ENCODE measurements at regions not wholly inside any gene's neighbourhood (a gene's known extent, or its start where the extent isn't known, plus 50 kb on each side); places are given as distances from the start of the nearest gene placed in this dataset.

DNA sequence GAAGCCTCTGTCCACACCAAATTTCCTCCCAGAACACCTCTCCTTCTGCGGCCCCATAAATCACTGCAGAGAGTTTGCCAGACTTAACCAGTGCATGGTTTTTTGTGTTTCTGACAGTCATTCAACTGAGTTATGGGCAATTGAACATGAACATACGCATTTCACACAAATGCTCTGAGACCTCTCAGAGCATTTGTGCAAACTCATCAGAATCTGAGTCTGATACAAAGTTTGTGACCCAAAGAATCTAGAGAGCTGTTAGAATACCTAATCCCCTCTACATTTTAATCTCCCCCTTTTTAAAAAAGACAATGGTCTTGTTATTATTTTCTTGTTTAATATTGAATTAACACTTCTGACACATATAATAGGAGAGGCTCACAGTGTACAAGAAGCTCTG, 416.9 kb upstream of the SMARCA2 start:
- DNase-seq: no peak

DNA sequence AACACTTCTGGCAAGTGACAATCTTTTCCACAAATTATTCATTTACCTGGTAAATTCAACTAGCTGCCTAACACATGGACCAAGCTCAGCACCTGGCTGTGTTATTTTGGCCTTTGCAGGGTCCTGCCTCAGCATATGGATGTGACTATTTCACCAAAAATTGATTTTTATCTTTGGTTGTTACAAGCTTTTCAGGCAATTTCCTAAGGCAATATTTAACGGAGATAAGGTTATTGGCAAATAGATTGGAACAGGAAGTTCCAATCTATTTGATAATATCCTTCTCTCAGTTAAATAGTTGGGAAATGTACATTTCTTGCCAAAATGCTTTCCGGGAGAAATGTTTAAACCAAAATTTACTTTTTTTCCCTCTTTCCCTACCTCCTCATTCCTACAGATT, 415.2 kb upstream of the SMARCA2 start:
- DNase-seq: no peak

DNA sequence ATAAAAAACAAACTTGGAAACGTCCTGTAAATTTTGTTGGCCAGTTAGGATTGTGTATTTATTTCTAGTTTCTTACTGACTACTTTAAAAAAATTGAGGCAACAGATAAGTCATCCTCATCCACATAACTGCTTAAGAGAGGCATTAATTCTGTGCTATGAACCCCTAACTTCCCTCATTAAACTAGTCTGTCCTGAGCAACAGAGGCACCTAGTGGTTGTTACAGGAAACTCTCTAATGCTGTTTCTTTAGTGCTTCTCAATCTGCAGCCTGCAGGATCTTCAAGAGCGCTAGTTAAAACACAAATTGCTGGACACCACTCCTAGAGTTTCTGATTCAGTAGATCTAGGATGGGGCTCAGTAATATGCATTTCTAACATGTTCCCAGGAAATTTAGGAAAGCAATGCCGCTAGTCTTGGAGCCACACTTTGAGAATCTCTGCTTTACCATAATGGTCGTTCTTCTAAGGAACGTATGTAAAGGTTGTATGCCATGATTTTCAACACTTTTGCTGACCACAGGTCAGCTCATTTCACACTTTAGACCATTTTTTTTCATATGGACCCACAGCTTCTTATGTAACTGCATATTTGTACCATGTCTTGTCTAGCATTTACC, 410.1 kb upstream of the SMARCA2 start:
- peak; percentile 33 for DNase-seq

DNA sequence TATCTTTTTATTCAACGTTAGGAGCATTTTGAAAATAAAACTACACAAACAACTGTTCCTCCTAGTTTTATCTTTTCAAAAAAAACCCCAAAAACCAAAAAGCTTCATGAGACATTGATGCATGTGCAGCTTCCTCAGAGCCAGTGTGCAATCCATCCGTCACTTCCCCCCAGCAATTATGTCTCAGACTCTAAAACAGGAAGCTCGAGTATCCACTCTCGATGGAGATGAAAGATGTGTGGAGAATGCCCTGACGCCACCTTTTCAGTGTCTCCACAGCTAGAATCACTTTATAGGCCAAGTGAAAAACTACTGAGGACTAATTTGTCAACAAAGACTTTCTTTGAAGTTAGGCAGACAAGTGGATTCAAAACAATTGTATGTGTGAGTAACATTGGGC, 408.9 kb upstream of the SMARCA2 start:
- DNase-seq: no peak

DNA sequence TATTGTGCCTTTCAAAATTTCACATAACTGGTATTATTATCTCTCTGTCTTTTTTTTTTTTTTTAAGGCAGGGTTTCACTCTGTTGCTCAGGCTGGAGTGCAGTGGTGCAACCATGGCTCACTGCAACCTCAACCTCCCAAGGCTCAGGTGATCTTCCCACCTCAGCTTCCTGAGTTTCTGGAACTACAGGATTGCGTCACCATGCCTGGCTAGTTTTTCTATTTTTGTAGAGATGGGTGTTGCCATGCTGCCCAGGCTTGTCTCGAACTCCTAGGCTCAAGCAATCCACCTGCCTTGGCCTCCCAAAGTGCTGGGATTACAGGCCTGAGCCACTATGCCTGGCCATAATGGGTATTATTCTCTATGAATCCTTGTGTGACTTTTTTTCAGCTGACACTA, 402.3 kb upstream of the SMARCA2 start:
- no peak for DNase-seq

DNA sequence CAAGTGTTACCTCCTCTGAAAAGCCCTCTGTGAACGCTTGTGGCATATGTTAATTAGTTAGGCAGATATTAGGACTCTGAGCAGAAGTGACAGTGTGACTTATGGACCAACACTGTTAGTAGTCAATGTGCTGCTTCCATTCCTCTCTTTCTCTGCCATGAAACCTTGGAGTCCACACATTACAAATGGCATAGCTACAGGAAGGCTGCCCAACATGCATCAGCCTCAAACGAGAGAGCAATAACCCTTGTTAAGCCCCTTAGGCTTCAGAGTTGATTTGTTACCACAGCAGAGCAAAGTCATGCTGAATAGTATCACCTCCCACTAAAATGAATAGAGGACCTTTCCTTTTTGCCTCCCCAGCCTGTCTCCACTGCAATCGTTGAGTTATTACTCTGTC, 397.7 kb upstream of the SMARCA2 start:
- DNase-seq: no peak

DNA sequence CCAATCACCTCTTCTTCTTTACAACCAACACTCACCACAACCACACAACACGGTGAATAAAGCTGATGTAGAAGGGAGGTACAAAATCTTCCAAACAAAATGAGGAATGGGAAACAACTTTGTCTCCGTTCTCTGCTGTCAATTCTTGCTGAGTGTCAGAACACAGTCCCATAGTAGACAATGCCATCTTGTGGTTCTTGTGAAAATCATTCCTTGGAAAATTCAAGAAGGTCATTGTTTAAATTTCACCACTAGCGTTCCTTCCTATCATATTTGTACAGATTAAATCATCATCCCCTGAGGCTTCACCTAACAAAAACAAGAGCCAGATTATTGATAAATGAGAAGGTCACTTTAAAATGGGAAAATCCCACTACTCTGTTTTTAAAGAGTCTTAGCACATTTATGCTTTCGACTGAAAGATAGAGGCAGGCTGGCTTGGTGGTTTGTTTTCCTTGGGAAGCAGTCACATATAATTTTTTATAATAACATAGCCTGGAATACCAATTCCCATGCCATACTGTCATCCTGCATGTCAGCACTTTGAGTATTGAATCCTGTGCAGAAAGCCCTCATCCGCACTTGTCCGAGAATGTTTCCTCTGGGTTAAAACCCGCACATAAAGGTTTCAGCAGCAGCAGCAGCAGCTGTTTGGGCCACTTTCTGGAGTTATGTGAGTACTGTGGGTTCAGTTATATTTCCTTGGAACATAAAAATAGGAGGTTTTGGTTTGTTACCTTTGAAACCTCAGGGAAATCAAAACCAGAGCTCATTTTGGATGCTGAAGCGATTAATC, 395.0 kb upstream of the SMARCA2 start:
- peak; percentile 19 for DNase-seq

DNA sequence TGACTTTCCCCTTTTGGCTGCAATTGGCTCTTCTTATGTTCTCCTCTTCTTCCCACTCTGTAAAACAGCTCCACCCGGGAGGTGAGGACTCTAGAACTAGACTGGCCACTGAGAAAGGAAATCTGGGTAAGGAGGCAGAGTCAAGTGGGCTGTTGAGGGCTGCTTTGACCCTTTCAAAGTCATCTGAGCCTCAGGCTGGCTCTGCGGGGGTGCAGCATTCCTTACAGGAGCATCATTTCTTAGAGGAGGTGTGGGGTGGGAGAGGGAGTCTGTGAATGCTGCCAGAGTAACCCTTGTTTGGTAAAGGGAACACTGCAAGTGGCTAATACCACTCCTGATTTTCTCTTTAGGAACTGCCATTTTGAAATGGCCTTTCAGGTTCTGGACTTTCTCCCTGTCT, 377.7 kb upstream of the SMARCA2 start:
- DNase-seq: no peak

DNA sequence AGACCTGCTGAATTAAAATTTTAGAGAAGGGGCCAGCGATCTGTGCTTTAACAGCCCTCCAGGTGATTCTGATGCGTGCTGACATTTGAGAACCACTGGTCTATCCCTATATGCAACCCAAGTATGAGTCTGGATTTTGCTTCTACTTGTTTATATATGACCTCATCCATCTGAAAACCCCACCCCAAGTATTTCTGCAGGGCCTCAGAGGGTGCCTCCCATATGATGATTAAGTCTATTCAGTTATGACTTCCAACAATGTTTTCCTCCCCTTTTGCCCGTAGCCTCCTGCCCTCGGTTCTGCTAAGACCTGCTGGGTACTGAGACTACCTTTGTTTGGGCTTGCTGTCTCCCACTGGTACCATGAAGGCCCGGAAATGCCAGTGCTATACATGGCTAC, 376.0 kb upstream of the SMARCA2 start:
- DNase-seq: no peak

DNA sequence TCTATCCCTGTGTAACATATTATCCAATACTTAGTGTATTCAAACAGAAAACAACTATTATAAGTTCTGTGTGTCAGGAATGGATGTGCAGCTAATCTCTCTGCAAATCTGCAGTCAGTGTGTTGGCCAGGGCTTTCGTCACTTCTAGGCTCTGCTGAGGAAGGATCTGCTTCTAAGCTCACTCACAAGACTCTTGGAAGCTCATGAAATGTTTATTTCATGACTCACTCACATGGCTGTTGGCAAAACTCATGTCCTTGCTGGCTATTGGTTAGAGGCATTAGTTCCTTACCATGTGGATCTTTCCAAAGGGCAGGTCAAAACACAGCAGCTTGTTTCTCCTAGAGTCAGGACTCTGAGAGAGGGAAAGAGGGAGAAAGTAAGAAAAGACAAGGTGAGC, 367.4 kb upstream of the SMARCA2 start:
- no peak for DNase-seq

DNA sequence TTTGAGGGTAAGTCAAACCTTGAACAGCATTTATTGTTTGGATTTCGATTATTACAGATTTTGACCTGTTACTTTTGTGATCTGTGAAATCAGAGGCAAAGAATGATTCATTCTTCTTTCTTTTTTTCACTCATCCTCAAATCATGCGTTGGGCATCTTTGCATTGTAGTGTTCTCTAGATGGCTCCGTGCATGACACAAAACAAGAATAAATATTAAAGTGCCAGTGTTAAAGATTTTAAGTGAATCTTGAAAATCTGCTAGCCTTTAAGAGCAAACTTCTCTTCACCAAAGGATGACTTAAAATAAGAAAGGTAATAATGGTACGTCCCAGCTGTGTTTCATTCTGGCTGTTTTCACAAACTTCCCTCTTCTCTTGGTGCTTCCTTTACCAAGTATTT, 361.9 kb upstream of the SMARCA2 start:
- DNase-seq: no peak

DNA sequence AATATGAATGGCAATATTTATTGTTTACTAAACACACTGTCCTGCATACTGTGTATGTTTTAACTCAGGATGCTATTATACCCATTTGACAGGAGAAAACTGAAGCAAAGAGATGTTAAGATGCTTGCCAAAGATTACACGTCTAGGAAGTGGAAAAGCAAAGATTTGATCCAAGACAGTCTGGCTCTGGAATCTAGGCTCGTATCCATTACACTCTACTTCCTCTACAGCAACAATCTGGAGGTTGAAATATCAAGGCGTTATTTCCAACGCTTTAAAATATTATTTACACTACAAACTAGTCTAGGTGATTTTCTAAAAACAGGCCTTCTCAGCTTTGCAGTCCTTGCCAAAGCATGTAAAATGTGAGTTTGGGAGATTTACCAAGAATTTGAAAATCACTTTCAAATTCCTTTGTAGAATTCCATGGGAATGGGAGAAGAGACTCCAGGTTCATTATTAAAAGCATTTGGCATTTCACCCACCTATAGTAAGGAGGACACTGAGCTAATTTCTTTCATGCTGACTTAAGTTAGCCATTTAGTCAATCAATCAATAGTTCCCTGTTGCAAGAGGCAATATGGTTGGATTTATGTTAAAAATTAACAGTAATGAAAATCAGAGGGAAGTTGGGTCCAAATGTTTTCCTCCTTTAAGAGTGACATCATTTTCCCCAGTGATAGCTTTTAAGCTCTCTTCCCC, 356.3 kb upstream of the SMARCA2 start:
- no peak for DNase-seq

DNA sequence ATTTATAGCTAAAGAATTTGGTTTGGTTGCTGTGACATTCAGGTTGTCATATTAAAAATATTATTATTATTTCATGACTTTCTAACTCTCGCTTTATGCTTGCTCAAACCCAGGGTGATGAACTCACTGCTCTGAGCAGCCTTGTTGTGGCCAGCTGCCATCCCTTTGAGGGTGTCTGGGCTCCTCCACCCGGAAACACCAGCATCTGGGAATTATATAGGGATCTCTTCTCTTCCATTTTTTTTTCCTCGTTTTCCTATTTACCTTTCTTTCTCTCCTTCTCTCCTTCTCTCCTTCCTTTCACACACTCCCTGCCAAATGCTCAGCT, 355.8 kb upstream of the SMARCA2 start:
- no peak for DNase-seq

DNA sequence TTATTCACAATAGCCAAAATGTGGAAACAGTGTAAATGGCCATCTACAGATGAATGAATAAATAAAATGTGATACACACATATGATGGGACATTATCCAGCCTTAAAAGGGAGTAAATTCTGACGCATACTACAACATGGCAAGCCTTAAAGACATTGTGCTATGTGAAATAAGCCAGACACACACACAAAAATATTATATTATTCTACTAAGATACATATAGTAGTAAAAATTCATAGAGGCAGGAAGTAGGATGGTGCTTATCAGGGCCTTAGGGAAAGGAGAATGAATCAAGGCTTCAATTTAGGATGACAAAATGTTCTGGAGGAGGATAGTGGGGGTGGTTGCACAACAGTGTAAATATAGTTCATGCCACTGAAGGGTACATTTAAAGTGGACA, 346.7 kb upstream of the SMARCA2 start:
- DNase-seq: no peak

DNA sequence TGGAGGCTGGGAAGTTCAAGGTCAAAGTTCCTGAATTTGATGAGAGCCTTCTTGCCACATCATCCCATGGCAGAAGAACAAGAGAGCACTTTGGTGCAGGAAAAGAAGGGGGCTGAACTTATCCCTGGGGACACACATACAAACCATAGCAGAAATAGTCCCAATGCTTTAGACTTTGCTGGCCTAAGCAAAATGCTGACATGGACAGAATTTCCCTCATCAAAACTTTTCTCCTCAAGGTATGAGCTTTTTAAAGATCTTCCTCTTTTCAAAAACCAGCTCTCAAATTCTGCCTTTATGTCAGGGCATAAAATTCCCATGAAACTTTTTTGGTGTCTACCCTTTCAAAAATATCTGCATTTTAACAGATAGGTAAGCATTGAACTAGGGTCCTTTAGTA, 341.8 kb upstream of the SMARCA2 start:
- no peak for DNase-seq

DNA sequence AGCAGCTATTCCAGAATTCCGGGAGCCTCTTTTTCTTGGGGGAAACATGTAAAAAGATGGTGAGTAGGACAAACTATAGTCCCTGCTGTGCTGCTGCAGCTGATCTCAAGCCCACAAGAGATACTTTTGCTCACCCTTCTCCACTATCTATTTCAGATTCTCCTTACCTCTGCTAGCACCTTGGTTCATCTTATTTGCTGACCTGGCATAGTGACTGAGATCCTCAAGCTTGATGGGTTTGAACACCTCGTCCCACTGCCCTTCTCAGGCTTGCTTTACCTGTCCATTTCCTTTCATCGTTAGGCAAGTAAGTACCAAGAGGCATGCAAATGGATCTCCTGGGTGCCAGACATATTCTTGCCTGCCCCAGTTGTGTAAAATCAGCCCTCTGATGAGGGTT, 338.4 kb upstream of the SMARCA2 start:
- DNase-seq: no peak

DNA sequence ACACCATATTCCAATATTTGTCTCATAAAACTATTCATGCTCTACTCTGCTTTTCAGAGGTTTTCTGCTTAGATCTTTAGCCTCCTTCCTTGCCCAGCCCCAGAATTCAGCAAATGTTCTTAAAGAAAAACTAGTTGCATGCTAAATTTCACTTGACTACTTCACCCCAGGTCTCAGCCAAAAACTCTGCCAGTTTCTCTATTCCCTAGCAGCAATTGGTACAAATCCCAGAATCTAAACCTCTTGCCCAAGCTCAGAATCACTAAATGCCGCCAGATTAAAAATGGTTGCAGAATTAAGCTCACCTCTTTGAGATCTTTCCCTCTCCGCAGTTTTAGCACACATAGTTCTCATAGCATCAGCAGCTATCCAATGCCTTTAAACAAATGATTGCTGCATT, 331.2 kb upstream of the SMARCA2 start:
- no peak for DNase-seq

DNA sequence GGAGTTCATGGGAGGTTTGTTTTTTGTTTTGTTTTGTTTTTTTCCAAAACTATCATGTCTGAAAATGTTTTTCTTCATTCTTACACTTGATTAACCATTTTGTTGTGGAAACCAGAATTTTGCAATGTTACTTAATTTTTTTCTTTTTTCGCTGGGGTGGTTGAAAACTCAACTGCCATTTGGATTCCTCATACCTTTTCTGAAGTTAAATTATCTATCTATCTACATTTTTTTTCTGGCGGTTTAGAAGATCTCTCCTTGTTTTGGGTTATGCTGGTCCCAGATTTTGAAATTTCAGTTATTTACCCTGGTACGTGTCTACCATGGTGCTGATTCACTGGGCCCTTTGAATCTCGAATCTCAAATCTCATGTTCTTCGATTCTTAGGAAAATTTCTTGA, 316.2 kb upstream of the SMARCA2 start:
- no peak for DNase-seq

DNA sequence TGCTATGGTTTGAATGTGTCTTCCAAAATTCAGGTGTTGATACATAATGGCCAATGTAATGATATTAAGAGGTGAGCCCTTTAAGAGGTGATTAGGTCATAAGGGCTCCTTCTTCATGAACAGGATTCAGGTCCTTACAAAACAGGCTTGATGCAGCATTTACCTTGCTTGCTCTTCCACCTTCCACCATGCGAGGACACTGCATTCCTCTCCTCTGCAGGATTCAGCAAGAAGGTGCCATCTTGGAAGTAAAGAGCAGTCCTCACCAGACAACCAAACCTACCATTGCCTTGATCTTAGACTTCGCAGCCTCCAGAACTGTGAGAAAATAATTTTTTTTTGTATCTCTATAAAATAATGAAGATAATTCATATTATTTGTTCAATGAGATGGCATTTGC, 314.0 kb upstream of the SMARCA2 start:
- no peak for DNase-seq

DNA sequence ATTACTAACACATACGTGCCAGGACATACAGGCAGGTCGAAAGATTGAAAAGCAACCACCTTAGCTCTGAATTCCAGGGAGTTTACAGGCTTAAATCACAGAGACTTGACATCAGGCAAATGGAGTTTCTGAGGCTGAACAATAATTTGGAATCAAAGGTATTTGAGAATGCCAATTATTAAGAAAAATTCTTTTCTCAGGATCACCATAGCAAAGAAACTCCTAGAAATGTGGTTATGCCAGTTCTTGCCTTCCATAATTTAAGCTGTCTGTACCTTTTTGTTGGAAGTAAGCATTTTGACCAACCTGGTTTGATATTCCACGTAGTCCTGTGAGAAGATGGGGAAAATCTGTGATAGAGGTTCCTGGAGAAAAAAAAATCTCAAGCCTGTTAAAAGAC, 312.4 kb upstream of the SMARCA2 start:
- DNase-seq: no peak

DNA sequence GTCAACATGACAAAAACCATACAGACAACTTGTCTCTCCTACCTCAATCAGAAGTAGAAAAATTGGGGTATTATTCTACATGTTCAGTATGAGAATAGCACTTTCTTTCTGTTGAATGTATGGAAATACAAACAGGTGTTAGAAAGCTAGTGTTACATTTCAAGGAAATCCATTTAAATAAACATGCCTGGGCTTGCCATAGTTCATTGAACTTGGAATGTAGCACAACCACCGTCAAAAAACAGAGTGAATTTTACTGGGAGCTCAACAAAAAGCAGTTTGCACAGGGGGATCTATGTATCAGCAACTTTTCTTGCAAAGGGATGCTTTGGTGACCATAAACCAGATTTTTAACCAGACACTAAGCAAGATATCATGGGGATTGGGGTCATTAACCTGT, 307.9 kb upstream of the SMARCA2 start:
- no peak for DNase-seq

DNA sequence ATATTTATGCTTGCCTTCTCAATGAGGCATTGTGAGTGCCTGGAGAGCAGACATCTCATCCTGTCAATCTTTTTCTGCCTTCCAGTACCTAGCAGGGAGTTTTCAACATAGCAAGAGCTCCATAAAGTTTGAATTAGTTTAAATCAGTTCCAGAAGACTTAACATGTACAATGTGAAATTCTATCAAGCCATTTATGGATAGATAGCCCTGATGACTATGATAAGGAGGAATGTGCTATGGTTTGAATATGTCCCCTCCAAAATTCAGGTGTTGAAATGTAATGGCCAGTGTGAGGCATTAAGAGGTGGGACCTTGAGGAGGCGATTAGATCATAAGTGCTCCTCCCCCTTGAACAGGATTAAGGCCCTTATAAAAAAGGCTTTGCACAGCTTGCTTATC, 306.9 kb upstream of the SMARCA2 start:
- DNase-seq: no peak

DNA sequence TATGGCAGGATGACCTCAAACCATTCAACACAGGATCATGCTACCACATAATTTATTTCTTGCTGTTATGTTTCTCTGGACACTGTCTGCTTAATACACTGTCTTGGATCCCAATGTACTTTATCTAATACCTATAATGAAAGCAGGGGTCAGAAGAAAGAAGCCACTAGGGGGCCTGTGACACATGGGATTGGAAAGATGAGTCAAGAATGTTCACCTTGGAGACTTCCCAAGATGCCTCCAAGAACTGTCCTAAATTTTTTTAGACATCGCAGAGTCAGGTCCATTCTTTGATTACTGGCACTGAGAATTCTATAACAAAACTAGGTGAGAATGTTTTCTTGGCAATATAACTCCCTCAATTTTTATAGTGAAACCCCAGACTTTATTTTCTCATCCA, 305.8 kb upstream of the SMARCA2 start:
- no peak for DNase-seq

DNA sequence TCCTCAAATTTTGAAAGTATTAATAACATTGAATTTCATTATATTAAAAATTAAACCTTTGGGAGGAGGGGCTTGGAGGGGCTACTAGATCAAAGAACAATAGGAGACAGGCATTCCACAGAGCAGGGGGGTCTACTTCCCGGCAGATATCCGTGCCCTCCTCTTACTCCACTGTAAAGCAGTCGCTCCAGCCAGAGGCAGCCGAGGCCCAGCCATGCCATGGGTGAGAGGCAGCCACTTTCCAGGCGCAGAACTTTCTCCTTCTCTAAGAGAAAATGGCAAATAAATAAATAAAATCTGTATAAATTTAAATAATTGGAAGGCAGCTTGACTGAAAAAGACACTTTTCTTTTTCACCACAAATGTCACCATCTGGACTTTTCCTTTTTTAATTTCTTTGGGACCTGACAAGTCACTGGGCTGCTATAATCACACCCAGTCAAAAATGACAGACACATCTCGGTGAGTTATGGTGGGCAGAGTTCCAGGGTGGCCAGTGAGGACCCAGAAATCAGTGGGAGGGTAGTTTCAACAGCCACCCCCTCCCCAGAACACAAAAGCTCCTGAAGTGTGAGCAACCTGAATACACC, 302.2 kb upstream of the SMARCA2 start:
- DNase-seq: no peak
